ENCODE measurements at regions not wholly inside any gene's neighbourhood (a gene's known extent, or its start where the extent isn't known, plus 50 kb on each side); places are given as distances from the start of the nearest gene placed in this dataset.

- DNase-seq = no peak
These were observed 204.4 kb downstream of the COG6 start for GRCh38 chr13:39859898-39860297.

- DNase-seq = no peak
These were observed 207.4 kb downstream of the COG6 start for GRCh38 chr13:39862900-39863299.

- no peak for DNase-seq
These were observed 208.8 kb downstream of the COG6 start for GRCh38 chr13:39864221-39864620.

- no peak for DNase-seq
These were observed 211.3 kb downstream of the COG6 start for GRCh38 chr13:39866722-39867121.

GRCh38 chr13:39867807-39868206 is 212.3 kb downstream of the COG6 start:
- DNase-seq = no peak

GRCh38 chr13:39870197-39870747 is 214.8 kb downstream of the COG6 start:
- DNase-seq = no peak

GRCh38 chr13:39874331-39875053 is 219.0 kb downstream of the COG6 start:
- no peak for DNase-seq

- DNase-seq = no peak
These were observed 219.9 kb downstream of the COG6 start for GRCh38 chr13:39875111-39875987.

GRCh38 chr13:39876258-39876657 is 220.8 kb downstream of the COG6 start:
- no peak for DNase-seq

- no peak for DNase-seq
These were observed 221.7 kb downstream of the COG6 start for GRCh38 chr13:39877134-39877533.

- DNase-seq = no peak
These were observed 224.0 kb downstream of the COG6 start for GRCh38 chr13:39879286-39880035.

- DNase-seq = no peak
These were observed 225.9 kb downstream of the COG6 start for GRCh38 chr13:39881383-39881782.

GRCh38 chr13:39881887-39882286 is 226.4 kb downstream of the COG6 start:
- no peak for DNase-seq

GRCh38 chr13:39884166-39884565 is 228.7 kb downstream of the COG6 start:
- DNase-seq = no peak

GRCh38 chr13:39886336-39886735 is 230.9 kb downstream of the COG6 start:
- DNase-seq = no peak

- no peak for DNase-seq
These were observed 231.9 kb downstream of the COG6 start for GRCh38 chr13:39887387-39887786.

GRCh38 chr13:39888865-39889810 is 233.7 kb downstream of the COG6 start:
- DNase-seq = no peak

- no peak for DNase-seq
These were observed 235.1 kb downstream of the COG6 start for GRCh38 chr13:39890537-39890936.

- no peak for DNase-seq
These were observed 237.5 kb downstream of the COG6 start for GRCh38 chr13:39892721-39893685.

- no peak for DNase-seq
These were observed 238.3 kb downstream of the COG6 start for GRCh38 chr13:39893808-39894207.

GRCh38 chr13:39894586-39894985 is 239.1 kb downstream of the COG6 start:
- no peak for DNase-seq

All from NCI-H510A treated with DMSO at 0.1 percent for 48 hours (cell line).